Prostate gland (tissue), 2 donors: ENCODE measurements at regions not wholly inside any gene's neighbourhood (a gene's known extent, or its start where the extent isn't known, plus 50 kb on each side); places are given as distances from the start of the nearest gene placed in this dataset.

Experiments
- DNase-seq: peaks from one replicate; pipeline ENCODE4 v3.0.0-alpha.2; 2019; ENCODE audit warnings: low spot score
- H3K27ac ChIP-seq, 2 donors: fragments of 200-600 bp; sonication (generic); 2 replicates each; pipeline ENCODE4 v1.5.1; 2017 to 2019
- H3K27me3 ChIP-seq: fragments of 200-600 bp; sonication (generic); replicated peaks from 2 replicates; pipeline ENCODE4 v1.5.1; 2019; ENCODE audit not compliant: insufficient read depth
- H3K36me3 ChIP-seq, 2 donors: fragments of 200-600 bp; sonication (generic); 1 replicate in 1 of 2; 2 replicates in 1 of 2; pipeline versions ENCODE4 v1.5.1 to v1.8.1; 2017 to 2019
- H3K4me1 ChIP-seq: fragments of 200-600 bp; sonication (generic); replicated peaks from 2 replicates; pipeline ENCODE4 v1.5.1; 2019
- H3K4me3 ChIP-seq, 2 donors: fragments of 200-600 bp; sonication (generic); 2 replicates each; pipeline ENCODE4 v1.5.1; 2017 to 2019
- H3K9me3 ChIP-seq: fragments of 200-600 bp; sonication (generic); 2 replicates; pipeline ENCODE4 v1.5.1; 2017
- CTCF ChIP-seq, 4 experiments: fragments of 200-600 bp in 2 of 4; fragments of 450-650 bp in 2 of 4; sonication (generic) in 2 of 4; IDR thresholded peaks; 1 replicate in 3 of 4; 2 replicates in 1 of 4; pipeline ENCODE4 v1.5.1; 2016 to 2019; ENCODE audit warnings: antibody characterized with exemption in 4 of 4, mild to moderate bottlenecking in 2 of 4, moderate library complexity in 2 of 4
- POLR2A ChIP-seq: fragments of 450-650 bp; IDR thresholded peaks from one replicate; pipeline ENCODE4 v1.6.1; 2016; ENCODE audit warnings: antibody characterized with exemption, mild to moderate bottlenecking
- POLR2AphosphoS5 ChIP-seq: sonication (generic); formaldehyde crosslinking; IDR thresholded peaks from one replicate; pipeline ENCODE4 v1.6.1; 2017; ENCODE audit warnings: antibody characterized with exemption
- WGBS: methylation state at CpG from one replicate; pipeline ENCODE4 v1.1.5; 2018; 5-methylcytosine and 5-hydroxymethylcytosine counted together
- intact Hi-C: fragments of 100-400 bp; cut with DNase I; formaldehyde crosslinking; loops from one replicate; pipeline ENCODE4 v1.14.2; 2022

GRCh38 chr11:27287205-27287604, 75.8 kb downstream of the CCDC34 start:
- intact Hi-C loops: no loop called here
- TF ChIP-seq POLR2A (no peak), CTCF (IDR thresholded peaks at IDR 0.05) (no peak), POLR2AphosphoS5 (no peak)
- no peaks in the 10 kb centered on the region for H3K4me1 ChIP-seq
- no peaks in the 10 kb centered on the region for H3K9me3 ChIP-seq
- WGBS: 75% methylated on average over 1 of the region's 1 CpG
- H3K27me3 ChIP-seq: no peaks in the 10 kb centered on the region
- DNase-seq: no peak
- H3K4me3 ChIP-seq: no peak overlapping the region
- H3K36me3 ChIP-seq: no peaks in the 10 kb centered on the region
- H3K27ac ChIP-seq: no peak overlapping the region

GRCh38 chr11:27285761-27286160, 77.3 kb downstream of the CCDC34 start:
- no peaks in the 10 kb centered on the region for H3K36me3 ChIP-seq
- H3K27ac ChIP-seq: no peak overlapping the region
- TF ChIP-seq POLR2AphosphoS5 (no peak), CTCF (IDR thresholded peaks at IDR 0.05) (no peak), POLR2A (no peak)
- H3K4me3 ChIP-seq: no peak overlapping the region
- H3K4me1 ChIP-seq: no peaks in the 10 kb centered on the region
- 60% methylated on average over 3 of the region's 3 CpGs for WGBS
- H3K9me3 ChIP-seq: no peaks in the 10 kb centered on the region
- intact Hi-C loops: no loop called here
- H3K27me3 ChIP-seq: no peaks in the 10 kb centered on the region
- DNase-seq: no peak

DNA sequence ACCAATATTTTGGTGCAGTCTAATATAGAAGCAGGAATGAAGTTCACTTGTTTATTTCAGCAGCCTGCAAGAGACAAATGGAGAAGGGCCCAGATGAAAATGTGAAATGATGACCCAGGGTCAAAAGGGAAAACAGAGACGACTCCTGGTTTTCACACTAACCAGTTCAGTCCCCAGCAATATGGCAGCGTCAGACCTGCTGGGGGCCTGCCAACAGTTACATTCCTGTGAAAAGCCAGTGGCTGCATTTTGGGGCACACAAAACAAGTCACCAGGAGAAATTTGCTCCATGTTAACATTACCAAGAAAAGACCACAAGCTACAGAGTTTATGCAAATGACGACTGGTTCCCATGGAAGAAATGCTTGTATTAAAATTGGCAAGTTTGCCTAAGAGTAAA, 80.2 kb downstream of the CCDC34 start:
- Histone ChIP-seq H3K27me3 (no peaks in the 10 kb centered on the region), H3K36me3 (no peaks in the 10 kb centered on the region), H3K9me3 (no peaks in the 10 kb centered on the region), H3K4me3 (no peak overlapping the region), H3K4me1 (no peaks in the 10 kb centered on the region), H3K27ac (no peak overlapping the region)
- DNase-seq: no peak
- TF ChIP-seq CTCF (IDR thresholded peaks at IDR 0.05) (no peak), POLR2AphosphoS5 (no peak)
- WGBS: 56% methylated on average over 3 of the region's 3 CpGs
- intact Hi-C loops: no loop called here

DNA sequence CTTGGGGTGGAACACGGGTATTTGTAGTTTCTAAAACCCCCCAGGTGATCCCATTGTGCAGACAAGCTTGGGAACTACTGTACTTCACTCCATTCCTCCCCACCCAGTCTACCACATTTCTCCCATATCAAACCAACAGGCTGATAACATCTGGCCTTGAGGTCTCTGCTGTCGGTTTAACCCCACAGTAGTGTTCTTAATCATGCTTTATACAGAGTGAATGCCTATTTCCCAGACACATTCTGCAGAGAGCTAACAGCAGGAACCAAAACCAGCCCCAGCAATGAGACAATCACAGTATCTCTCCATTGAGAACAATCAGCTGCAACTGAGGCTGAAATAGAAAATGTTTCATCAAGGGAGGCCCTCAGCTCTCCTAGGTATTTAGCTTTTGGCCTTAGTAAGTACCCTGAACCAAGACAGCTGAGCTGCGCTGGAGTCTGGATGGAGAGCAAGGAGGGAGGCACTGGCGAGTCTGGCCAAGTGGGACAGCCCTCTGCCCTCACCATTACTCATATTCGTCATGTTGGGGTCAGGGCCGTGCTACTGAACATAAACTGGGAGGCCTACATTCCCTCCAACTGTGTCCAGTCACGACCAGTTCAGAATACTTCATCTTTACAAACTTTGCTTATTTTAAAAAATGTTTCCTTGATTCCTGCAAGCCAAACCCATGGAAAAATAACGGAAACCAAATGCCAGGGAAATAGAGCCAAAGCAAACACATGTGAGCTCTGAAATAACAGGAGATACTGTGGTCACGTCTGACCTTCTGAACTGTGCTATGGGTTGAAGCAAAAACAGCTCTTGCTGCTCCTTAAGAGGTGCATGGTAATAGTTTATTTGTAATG, 81.0 kb downstream of the CCDC34 start:
- Histone ChIP-seq H3K9me3 (no peaks in the 10 kb centered on the region), H3K27ac (no peak overlapping the region), H3K4me1 (no peaks in the 10 kb centered on the region), H3K4me3 (no peak overlapping the region), H3K27me3 (no peaks in the 10 kb centered on the region), H3K36me3 (no peaks in the 10 kb centered on the region)
- 41% methylated on average over 9 of the region's 9 CpGs for whole genome bisulfite sequencing
- intact Hi-C loops: no loop called here
- DNase-seq: no peak
- TF ChIP-seq POLR2AphosphoS5: no peak
- TF ChIP-seq POLR2A: no peak
- TF ChIP-seq CTCF (IDR thresholded peaks at IDR 0.05): no peak

DNA sequence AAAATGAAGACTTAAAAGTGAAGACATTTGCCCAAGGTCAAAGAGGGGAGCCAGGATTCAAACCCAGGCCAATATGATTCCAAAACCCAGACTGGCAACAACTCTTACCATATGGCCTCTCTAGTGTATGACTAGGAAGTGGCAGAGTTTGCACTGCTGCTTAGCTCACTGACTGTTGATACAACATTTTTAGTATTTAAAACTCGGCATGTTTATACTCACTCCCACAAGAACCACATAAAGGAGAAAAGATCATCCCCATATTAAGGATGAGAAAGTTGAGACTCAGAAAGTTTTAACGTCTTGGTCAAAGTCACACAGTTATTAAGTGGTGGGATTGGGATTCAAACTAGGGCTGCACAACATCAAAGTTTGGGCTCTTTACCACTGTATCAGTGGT, 81.7 kb downstream of the CCDC34 start:
- no peak overlapping the region for H3K27ac ChIP-seq
- DNase-seq: no peak
- no peak overlapping the region for H3K4me3 ChIP-seq
- no peaks in the 10 kb centered on the region for H3K9me3 ChIP-seq
- H3K27me3 ChIP-seq: no peaks in the 10 kb centered on the region
- H3K4me1 ChIP-seq: no peaks in the 10 kb centered on the region
- WGBS: 97% methylated on average over 2 of the region's 2 CpGs
- H3K36me3 ChIP-seq: no peaks in the 10 kb centered on the region
- TF ChIP-seq POLR2AphosphoS5 (no peak), POLR2A (no peak), CTCF (IDR thresholded peaks at IDR 0.05) (no peak)
- intact Hi-C loops: no loop called here
